ENCODE measurements at regions not wholly inside any gene's neighbourhood (a gene's known extent, or its start where the extent isn't known, plus 50 kb on each side); places are given as distances from the start of the nearest gene placed in this dataset.

DNA sequence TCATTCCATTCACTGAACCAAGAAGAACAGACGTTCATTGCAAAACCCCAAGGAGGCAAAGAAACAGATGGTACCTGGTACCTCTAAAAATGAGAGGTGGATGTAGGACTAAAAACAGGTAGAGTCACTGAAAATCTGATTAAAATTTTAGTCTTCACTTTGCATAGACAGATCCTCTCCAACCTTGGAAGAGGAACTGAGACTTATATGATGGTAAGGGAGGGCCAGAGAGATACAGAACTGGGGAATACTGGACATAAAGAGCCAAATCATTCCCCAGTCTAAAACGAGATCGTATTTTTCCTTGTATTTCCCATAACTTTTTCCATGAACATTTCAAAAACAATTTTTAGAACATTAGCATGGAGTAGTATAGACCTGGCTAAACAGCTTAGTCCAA is 59.7 kb upstream of the SPOPL start:
- in situ Hi-C loops (cut with HindIII; ENCODE audit: low sequenced_read_pairs) = no loop called here
- no peak for DNase-seq (ENCODE audit: low read depth)
- TF ChIP-seq, protein P1, sequence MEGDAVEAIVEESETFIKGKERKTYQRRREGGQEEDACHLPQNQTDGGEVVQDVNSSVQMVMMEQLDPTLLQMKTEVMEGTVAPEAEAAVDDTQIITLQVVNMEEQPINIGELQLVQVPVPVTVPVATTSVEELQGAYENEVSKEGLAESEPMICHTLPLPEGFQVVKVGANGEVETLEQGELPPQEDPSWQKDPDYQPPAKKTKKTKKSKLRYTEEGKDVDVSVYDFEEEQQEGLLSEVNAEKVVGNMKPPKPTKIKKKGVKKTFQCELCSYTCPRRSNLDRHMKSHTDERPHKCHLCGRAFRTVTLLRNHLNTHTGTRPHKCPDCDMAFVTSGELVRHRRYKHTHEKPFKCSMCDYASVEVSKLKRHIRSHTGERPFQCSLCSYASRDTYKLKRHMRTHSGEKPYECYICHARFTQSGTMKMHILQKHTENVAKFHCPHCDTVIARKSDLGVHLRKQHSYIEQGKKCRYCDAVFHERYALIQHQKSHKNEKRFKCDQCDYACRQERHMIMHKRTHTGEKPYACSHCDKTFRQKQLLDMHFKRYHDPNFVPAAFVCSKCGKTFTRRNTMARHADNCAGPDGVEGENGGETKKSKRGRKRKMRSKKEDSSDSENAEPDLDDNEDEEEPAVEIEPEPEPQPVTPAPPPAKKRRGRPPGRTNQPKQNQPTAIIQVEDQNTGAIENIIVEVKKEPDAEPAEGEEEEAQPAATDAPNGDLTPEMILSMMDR (IDR thresholded peaks at IDR 0.05; ENCODE audit: low read depth, low read length, missing control alignments) = no peak
- no peak overlapping the region for H3K4me3 ChIP-seq (ENCODE audit: low read depth, low read length)

DNA sequence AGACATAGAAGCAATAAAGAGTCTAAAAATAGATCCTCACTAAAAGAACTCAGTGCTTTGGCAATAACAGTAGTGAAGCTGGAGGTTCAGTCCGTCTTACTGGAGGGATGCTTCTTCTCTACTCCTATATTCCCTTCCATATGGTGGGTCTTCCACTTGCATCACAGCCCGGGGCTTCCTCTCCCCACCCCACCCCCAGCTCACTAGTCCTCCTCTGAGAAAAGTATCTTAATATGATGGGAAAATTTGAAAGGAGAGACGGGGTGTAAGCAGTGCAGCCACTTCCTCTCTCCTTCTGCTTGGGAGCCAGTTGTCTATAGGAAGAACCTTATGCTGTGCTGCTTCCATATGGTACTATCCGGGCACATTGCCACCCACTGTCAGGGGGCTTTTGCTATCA is 57.2 kb upstream of the SPOPL start:
- H3K4me3 ChIP-seq (ENCODE audit: low read depth, low read length) = no peak overlapping the region
- TF ChIP-seq, protein P1 (IDR thresholded peaks at IDR 0.05; ENCODE audit: low read depth, low read length, missing control alignments) = no peak
- DNase-seq (ENCODE audit: low read depth) = no peak
- in situ Hi-C loops (cut with HindIII; ENCODE audit: low sequenced_read_pairs) = no loop called here

DNA sequence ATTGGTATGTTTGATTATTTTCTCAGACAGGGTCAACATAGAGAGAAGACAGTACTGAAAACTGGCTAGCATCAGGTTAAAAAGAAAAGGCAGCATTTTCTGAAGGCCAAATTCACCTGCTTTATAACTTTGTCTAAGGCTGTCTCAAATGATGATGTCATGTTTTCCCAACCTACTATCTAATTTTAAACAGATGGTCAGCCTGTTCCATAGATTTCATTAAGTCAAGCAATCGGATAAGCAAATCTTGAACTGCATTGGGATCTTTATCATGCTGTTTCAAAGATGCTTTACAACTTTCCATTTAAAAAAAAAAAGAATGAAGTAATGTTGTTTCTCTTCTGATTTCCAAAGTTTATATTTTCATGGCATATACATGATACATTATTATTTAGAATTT is 56.3 kb upstream of the SPOPL start:
- no peak for DNase-seq (ENCODE audit: low read depth)
- in situ Hi-C loops (cut with HindIII; ENCODE audit: low sequenced_read_pairs) = no loop called here

DNA sequence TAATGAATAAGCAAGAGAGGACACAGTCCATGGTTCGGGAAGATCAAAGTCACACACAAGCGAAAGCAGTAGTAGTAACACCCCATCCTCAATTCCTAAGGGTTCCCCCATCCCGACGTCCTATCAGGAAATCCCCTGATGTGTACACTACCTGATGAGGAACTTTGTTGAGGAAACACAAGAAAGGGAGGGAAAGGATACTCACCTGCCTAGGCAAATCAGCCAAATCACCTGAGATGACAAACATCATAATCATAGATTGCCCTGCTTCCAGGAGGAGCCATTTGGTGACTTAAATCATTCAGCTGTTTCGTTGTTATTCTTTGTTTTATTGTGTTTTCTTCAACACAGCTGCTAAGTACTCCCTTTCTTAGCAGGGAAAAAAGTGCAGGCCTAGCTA is 55.5 kb upstream of the SPOPL start:
- TF ChIP-seq, protein P1 (IDR thresholded peaks at IDR 0.05; ENCODE audit: low read depth, low read length, missing control alignments) = no peak
- in situ Hi-C loops (cut with HindIII; ENCODE audit: low sequenced_read_pairs) = no loop called here
- H3K4me3 ChIP-seq (ENCODE audit: low read depth, low read length) = no peak overlapping the region

More for the DNA sequence above, 56.3 kb upstream of the SPOPL start:
- TF ChIP-seq, protein P1 (IDR thresholded peaks at IDR 0.05; ENCODE audit: low read depth, low read length, missing control alignments) = no peak
- no peak overlapping the region for H3K4me3 ChIP-seq (ENCODE audit: low read depth, low read length)

DNA sequence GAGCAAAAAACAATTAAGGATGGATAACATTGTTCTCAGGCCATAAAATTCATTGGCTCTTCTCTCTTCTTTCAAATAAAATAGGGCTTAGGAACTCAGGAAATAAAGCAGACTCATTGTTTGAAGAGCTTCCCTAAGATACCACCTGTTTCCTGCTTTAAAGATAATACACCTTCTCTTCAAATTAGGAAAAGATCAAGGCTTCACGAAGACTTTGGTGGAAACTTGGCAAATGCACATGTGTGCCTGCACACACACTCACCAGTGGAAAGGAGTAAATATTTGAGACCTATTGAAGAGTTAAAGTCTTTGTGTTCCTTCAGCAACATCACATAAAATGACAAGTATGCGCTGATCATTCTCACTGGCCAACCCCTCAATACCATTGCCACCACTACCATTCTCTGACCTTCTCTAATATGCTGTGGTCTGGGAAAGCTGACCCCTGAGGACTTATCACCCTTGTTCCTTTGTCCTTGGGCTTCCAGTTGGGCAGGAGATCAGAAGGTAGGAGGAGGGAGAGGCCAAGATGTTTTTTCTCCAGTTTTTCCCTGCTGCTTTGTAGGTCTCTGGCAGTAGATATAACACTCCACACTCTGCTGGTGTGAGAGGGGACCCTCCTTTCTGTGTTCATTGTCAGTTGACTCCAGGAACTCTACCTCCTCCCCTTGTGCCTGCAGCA is 53.5 kb upstream of the SPOPL start:
- TF ChIP-seq, protein P1 (IDR thresholded peaks at IDR 0.05; ENCODE audit: low read depth, low read length, missing control alignments) = no peak
- in situ Hi-C loops (cut with HindIII; ENCODE audit: low sequenced_read_pairs) = no loop called here
- H3K4me3 ChIP-seq (ENCODE audit: low read depth, low read length) = no peak overlapping the region
- DNase-seq (ENCODE audit: low read depth) = no peak

More for the DNA sequence above, 55.5 kb upstream of the SPOPL start:
- no peak for DNase-seq (ENCODE audit: low read depth)

All from astrocyte of the cerebellum (primary cell).